ENCODE measurements at regions not wholly inside any gene's neighbourhood (a gene's known extent, or its start where the extent isn't known, plus 50 kb on each side); places are given as distances from the start of the nearest gene placed in this dataset.

DNA sequence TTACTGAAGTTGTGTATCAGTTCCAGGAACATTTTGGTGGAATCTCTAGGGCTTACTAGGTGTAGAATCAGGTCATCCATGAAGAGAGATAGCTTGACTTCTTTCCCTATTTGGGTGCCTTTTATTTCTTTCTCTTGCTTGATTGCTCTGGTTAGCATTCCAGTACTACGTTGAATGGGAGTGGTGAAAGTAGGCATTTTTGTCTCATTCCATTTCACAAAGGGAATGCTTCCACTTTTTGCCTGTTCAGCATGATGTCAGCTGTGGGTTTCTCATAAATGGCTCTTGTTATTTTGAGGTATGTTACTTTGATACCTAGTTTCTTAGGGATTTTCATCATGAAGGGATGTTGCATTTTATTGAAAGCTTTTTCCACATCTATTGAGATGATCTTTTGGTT, 195.3 kb downstream of the MOXD1 start:
- TF ChIP-seq, protein P1, sequence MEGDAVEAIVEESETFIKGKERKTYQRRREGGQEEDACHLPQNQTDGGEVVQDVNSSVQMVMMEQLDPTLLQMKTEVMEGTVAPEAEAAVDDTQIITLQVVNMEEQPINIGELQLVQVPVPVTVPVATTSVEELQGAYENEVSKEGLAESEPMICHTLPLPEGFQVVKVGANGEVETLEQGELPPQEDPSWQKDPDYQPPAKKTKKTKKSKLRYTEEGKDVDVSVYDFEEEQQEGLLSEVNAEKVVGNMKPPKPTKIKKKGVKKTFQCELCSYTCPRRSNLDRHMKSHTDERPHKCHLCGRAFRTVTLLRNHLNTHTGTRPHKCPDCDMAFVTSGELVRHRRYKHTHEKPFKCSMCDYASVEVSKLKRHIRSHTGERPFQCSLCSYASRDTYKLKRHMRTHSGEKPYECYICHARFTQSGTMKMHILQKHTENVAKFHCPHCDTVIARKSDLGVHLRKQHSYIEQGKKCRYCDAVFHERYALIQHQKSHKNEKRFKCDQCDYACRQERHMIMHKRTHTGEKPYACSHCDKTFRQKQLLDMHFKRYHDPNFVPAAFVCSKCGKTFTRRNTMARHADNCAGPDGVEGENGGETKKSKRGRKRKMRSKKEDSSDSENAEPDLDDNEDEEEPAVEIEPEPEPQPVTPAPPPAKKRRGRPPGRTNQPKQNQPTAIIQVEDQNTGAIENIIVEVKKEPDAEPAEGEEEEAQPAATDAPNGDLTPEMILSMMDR (IDR thresholded peaks at IDR 0.05) = no peak
- TF ChIP-seq POLR2A (IDR thresholded peaks at IDR 0.05) (no peak), POLR2AphosphoS5 (IDR thresholded peaks at IDR 0.05) (no peak)
